ENCODE measurements at regions not wholly inside any gene's neighbourhood (a gene's known extent, or its start where the extent isn't known, plus 50 kb on each side); places are given as distances from the start of the nearest gene placed in this dataset.

DNA sequence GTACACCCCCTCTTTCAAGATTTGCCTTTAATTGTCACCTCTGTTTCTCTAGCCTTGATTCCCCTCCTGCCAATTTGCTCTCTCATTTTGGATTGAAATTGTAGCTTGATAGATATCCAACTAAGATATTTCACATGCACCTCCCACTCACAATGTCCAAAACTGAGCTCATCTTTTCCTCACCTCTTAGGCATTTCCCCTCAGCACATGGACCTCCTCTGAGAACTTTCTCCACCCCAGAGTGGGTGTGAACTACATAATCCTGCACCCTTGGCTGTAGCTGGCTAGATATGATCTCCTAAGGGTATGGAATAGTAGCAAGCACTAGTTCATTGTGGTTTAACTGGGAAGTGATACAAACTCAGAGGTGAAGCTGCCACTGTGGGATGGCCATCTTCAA is 91.5 kb upstream of the SESN3 start (continued):
- TF ChIP-seq, protein P1, sequence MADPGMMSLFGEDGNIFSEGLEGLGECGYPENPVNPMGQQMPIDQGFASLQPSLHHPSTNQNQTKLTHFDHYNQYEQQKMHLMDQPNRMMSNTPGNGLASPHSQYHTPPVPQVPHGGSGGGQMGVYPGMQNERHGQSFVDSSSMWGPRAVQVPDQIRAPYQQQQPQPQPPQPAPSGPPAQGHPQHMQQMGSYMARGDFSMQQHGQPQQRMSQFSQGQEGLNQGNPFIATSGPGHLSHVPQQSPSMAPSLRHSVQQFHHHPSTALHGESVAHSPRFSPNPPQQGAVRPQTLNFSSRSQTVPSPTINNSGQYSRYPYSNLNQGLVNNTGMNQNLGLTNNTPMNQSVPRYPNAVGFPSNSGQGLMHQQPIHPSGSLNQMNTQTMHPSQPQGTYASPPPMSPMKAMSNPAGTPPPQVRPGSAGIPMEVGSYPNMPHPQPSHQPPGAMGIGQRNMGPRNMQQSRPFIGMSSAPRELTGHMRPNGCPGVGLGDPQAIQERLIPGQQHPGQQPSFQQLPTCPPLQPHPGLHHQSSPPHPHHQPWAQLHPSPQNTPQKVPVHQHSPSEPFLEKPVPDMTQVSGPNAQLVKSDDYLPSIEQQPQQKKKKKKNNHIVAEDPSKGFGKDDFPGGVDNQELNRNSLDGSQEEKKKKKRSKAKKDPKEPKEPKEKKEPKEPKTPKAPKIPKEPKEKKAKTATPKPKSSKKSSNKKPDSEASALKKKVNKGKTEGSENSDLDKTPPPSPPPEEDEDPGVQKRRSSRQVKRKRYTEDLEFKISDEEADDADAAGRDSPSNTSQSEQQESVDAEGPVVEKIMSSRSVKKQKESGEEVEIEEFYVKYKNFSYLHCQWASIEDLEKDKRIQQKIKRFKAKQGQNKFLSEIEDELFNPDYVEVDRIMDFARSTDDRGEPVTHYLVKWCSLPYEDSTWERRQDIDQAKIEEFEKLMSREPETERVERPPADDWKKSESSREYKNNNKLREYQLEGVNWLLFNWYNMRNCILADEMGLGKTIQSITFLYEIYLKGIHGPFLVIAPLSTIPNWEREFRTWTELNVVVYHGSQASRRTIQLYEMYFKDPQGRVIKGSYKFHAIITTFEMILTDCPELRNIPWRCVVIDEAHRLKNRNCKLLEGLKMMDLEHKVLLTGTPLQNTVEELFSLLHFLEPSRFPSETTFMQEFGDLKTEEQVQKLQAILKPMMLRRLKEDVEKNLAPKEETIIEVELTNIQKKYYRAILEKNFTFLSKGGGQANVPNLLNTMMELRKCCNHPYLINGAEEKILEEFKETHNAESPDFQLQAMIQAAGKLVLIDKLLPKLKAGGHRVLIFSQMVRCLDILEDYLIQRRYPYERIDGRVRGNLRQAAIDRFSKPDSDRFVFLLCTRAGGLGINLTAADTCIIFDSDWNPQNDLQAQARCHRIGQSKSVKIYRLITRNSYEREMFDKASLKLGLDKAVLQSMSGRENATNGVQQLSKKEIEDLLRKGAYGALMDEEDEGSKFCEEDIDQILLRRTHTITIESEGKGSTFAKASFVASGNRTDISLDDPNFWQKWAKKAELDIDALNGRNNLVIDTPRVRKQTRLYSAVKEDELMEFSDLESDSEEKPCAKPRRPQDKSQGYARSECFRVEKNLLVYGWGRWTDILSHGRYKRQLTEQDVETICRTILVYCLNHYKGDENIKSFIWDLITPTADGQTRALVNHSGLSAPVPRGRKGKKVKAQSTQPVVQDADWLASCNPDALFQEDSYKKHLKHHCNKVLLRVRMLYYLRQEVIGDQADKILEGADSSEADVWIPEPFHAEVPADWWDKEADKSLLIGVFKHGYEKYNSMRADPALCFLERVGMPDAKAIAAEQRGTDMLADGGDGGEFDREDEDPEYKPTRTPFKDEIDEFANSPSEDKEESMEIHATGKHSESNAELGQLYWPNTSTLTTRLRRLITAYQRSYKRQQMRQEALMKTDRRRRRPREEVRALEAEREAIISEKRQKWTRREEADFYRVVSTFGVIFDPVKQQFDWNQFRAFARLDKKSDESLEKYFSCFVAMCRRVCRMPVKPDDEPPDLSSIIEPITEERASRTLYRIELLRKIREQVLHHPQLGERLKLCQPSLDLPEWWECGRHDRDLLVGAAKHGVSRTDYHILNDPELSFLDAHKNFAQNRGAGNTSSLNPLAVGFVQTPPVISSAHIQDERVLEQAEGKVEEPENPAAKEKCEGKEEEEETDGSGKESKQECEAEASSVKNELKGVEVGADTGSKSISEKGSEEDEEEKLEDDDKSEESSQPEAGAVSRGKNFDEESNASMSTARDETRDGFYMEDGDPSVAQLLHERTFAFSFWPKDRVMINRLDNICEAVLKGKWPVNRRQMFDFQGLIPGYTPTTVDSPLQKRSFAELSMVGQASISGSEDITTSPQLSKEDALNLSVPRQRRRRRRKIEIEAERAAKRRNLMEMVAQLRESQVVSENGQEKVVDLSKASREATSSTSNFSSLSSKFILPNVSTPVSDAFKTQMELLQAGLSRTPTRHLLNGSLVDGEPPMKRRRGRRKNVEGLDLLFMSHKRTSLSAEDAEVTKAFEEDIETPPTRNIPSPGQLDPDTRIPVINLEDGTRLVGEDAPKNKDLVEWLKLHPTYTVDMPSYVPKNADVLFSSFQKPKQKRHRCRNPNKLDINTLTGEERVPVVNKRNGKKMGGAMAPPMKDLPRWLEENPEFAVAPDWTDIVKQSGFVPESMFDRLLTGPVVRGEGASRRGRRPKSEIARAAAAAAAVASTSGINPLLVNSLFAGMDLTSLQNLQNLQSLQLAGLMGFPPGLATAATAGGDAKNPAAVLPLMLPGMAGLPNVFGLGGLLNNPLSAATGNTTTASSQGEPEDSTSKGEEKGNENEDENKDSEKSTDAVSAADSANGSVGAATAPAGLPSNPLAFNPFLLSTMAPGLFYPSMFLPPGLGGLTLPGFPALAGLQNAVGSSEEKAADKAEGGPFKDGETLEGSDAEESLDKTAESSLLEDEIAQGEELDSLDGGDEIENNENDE (IDR thresholded peaks at IDR 0.05; ENCODE audit: insufficient replicate concordance, low read length), result no peak
- TF ChIP-seq, protein P2, sequence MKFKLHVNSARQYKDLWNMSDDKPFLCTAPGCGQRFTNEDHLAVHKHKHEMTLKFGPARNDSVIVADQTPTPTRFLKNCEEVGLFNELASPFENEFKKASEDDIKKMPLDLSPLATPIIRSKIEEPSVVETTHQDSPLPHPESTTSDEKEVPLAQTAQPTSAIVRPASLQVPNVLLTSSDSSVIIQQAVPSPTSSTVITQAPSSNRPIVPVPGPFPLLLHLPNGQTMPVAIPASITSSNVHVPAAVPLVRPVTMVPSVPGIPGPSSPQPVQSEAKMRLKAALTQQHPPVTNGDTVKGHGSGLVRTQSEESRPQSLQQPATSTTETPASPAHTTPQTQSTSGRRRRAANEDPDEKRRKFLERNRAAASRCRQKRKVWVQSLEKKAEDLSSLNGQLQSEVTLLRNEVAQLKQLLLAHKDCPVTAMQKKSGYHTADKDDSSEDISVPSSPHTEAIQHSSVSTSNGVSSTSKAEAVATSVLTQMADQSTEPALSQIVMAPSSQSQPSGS (IDR thresholded peaks at IDR 0.05; ENCODE audit: low read length), result no peak
- TF ChIP-seq PHF8 (conservative IDR thresholded peaks at IDR 0.05; ENCODE audit: low read depth, low read length), result no peak
- no peak for TF ChIP-seq HDAC6 (IDR thresholded peaks at IDR 0.05; ENCODE audit: low read depth, low read length)
